HG02759 (cell line): ENCODE measurements at regions not wholly inside any gene's neighbourhood (a gene's known extent, or its start where the extent isn't known, plus 50 kb on each side); places are given as distances from the start of the nearest gene placed in this dataset.
A peak's percentile ranks its signal among the peaks of the same experiment; 100 is the strongest.
"Not testable (repeated sequence)": the region's sequence is repeated elsewhere in the genome, so short reads cannot be mapped to it uniquely, and the experiment has no call there.

Experiments used
- ATAC-seq: cut with Tn5 transposase; IDR thresholded peaks from one replicate; pipeline ENCODE4 v1.9.1; 2021; ENCODE audit warnings: mild to moderate bottlenecking, moderate library complexity; ENCODE audit not compliant: unreplicated experiment

GRCh38 chr5:82959466-82959865 is 117.7 kb downstream of the TMEM167A start:
- ATAC-seq = no peak

DNA sequence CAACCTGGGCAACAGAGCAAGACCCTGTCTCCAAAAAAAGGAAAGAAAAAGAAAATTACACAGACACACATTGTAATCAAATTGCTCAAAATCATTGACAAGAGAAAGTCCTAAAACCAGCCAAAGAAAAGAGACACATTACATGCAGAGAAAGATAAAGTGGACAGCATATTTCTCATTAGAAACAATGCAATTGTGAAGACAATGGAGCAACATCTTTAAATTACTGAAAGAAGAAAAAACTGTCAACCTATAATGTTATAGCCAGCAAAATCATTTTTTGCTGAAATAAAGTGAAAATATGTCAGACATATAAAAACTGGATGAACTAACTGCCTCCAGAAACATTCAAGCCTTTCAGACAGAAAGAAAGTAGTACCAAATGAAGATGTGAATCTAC is 120.6 kb downstream of the TMEM167A start:
- no peak for ATAC-seq

DNA sequence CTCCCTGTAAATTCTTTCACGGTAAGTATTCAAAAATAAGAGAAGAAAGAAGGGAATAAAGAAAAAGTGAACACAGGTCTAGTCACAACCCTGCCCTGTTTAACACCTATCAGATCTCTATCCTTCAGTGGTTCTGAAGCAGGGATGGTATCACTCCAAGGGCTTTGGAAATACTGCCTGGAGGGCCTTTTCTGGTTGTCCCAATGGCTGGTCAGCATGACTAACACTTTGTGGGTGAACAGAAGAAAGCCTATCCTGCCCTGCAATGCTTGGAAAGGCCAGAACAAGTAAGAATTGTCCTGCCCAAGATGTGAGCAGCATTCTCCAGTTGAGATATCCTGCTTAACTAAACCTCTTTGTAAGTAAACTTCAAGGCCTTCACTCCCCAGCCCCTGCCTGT is 124.9 kb downstream of the TMEM167A start:
- no peak for ATAC-seq

- ATAC-seq = not testable (repeated sequence)
These were observed 132.9 kb downstream of the TMEM167A start for GRCh38 chr5:82944267-82944666.

DNA sequence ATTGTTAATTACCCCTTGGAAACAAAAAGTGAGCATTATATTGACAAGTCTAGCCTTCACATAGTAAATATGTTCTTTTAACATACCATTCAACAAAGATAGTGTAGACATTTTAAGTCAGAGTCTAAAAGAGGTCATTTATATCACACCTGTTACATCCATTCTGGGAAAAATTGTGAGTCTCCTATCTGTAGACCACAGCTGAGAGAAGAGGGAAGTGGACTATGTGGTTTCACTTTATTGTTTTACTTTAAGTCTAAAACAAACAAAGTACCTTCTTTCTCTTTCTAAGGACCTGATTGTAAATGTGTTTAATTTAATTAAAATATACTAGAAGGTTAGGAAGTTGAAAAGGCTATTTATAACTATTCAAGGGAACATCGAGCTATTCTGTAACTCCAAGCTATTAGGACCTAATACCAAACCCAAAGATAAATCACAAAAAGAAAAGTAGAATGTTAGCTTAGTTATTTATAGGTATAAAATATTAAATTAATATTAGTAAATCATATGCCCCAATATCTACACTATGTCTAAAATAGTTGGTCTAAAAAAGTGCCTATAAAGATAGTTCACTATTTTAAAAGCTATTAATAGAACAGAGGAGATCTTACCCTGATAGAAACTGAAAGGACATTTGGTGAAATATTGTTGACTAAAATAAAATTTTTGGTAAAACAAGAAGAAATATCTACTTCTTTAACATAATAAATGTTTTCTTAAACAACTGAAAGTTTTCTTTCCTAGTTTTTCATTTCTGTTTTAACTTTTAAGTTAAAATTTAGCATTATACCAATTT is 134.9 kb downstream of the TMEM167A start:
- ATAC-seq = no peak

GRCh38 chr5:82938901-82939725 is 138.1 kb downstream of the TMEM167A start:
- ATAC-seq = no peak

GRCh38 chr5:82932473-82933220 is 144.5 kb downstream of the TMEM167A start:
- not testable (repeated sequence) for ATAC-seq

GRCh38 chr5:82931110-82931509 is 146.1 kb downstream of the TMEM167A start:
- no peak for ATAC-seq

DNA sequence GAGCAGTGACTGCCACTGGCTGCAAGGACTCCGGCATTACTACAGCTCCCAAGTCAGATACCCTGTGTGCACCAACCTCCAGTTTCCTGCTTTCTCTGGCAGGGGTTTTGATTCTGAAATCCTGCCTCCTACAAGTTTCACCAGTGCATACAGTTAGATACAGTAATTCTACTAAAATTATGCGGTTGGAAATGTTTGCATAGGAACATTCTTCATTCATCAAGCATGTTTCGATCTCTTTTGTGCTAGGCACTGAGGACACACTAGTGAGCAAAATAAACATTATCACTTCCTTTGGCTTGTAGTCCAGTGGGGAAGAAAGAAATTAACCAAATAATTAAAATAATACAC is 152.2 kb downstream of the TMEM167A start:
- ATAC-seq = no peak

GRCh38 chr5:82924226-82925060 is 152.8 kb downstream of the TMEM167A start:
- no peak for ATAC-seq

DNA sequence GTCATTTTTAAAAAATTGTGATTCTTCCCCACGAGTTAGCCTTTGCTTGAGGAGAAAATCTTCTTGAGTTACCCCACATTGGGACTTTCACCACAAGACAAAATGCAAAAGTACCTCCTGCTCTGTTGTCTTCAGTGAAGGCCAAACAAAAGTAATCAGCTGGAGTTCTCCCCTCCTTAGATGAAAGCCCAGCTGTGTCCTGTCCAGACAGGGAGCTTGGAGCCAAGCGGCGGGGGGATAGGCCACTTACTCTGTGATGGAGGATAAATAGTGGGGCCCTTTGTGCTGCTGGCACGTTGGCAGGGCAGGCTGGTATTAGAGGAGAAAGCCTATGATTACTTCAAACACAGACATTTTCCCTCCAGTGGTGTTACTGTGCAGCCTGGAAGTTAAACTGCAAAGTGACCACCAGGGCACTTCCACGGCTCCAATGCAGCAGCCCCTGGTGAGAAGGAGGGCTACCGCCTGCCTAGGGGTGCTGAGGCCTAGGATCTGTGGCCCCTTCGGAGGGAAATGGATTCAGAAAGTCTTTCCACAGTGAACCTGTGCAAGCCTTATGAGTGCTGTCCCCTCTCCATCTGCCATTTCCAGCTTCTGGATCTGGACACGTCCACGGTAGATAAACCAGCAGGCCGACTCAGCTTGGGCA is 155.0 kb downstream of the TMEM167A start:
- no peak for ATAC-seq

GRCh38 chr5:82918311-82919031 is 158.7 kb downstream of the TMEM167A start:
- no peak for ATAC-seq

DNA sequence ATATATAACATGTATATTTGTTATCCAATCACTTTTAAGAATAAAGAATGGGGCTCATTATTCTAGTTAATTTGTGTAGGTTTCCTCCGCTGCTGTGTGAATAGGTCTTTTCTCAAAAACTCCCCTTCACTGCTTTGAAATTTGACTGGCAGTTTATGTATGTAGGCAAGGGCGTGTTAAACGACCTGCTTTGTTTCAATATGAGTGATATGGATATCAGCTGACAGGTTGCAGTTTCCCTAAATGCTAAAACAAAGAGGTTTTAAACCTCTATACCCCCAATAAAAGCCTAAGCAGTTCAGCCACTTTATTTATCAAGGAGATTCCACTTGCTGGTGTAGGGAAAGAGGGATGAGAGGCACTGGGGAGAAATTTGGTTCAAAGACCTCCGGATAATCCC is 159.6 kb downstream of the TMEM167A start:
- ATAC-seq = peak; percentile 60

DNA sequence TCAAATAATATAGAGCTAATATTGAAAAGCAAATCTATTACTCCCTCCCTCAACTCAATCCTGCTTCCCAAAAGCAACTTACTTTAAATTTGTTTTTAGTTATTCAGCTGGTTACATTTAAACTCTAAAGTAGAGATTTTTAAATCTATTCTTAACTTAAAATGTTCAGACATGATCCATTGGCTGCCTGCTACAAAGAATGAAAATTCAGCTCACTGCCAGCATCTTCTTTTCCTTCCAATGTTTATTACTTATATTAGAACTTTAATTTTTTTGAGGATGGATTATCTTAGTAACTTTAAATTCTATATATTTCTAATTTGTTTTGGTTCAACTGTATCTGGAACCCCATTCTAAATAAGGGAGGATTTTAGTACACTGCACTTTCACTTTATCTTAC is 163.2 kb downstream of the TMEM167A start:
- no peak for ATAC-seq

GRCh38 chr5:82912462-82912861 is 164.7 kb downstream of the TMEM167A start:
- ATAC-seq = no peak

GRCh38 chr5:82911910-82912309 is 165.3 kb downstream of the TMEM167A start:
- no peak for ATAC-seq

- no peak for ATAC-seq
These were observed 166.3 kb downstream of the TMEM167A start for GRCh38 chr5:82910905-82911304.

- no peak for ATAC-seq
These were observed 166.7 kb downstream of the TMEM167A start for GRCh38 chr5:82910491-82910890.

DNA sequence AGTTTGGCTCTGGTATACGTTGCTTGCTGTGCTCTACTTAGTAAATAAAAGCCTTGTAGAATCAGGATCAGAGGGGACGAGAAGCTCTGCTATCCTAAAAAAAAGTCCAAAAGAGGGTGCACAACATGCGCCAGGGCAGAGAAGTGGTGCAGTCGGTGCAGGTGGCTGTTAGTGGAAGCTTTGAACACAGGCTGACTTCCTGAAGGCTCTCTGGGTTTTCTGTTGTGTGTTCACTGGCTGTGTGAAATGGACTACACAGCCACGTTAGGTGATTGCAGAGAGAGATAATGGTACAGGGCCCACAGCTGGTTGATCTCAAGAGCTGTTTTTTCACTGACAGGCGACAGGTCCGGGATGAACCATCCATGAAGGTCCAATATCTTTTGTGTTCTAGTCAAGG is 167.4 kb downstream of the TMEM167A start:
- ATAC-seq = no peak
